GM18502 (cell line): ENCODE measurements at regions not wholly inside any gene's neighbourhood (a gene's known extent, or its start where the extent isn't known, plus 50 kb on each side); places are given as distances from the start of the nearest gene placed in this dataset.
"Not testable (repeated sequence)": the region's sequence is repeated elsewhere in the genome, so short reads cannot be mapped to it uniquely, and the experiment has no call there.

Experiments
- ATAC-seq: cut with Tn5 transposase; IDR thresholded peaks from one replicate; pipeline ENCODE4 v1.9.1; 2021; ENCODE audit warnings: mild to moderate bottlenecking; ENCODE audit not compliant: unreplicated experiment, poor library complexity

- no peak for ATAC-seq
Measured at GRCh38 chr2:13711154-13711553, 921.4 kb upstream of the LRATD1 start.

- no peak for ATAC-seq
Measured at GRCh38 chr2:13714466-13714865, 918.1 kb upstream of the LRATD1 start.

- no peak for ATAC-seq
Measured at GRCh38 chr2:13725945-13726344, 906.6 kb upstream of the LRATD1 start.

- ATAC-seq, result no peak
Measured at GRCh38 chr2:13745330-13745729, 887.2 kb upstream of the LRATD1 start.

GRCh38 chr2:13751955-13752354, 880.6 kb upstream of the LRATD1 start:
- ATAC-seq, result no peak

GRCh38 chr2:13758412-13758811, 874.1 kb upstream of the LRATD1 start:
- no peak for ATAC-seq

- ATAC-seq, result no peak
Measured at GRCh38 chr2:13768274-13768673, 864.2 kb upstream of the LRATD1 start.

GRCh38 chr2:13770279-13770678, 862.2 kb upstream of the LRATD1 start:
- no peak for ATAC-seq

- no peak for ATAC-seq
Measured at GRCh38 chr2:13779996-13780395, 852.5 kb upstream of the LRATD1 start.

- no peak for ATAC-seq
Measured at GRCh38 chr2:13791019-13791547, 841.4 kb upstream of the LRATD1 start.

- ATAC-seq, result no peak
Measured at GRCh38 chr2:13806539-13806938, 826.0 kb upstream of the LRATD1 start.

- no peak for ATAC-seq
Measured at GRCh38 chr2:13813236-13813635, 819.3 kb upstream of the LRATD1 start.

- no peak for ATAC-seq
Measured at GRCh38 chr2:13818002-13818401, 814.5 kb upstream of the LRATD1 start.

GRCh38 chr2:13819896-13820295, 812.6 kb upstream of the LRATD1 start:
- ATAC-seq, result no peak

- ATAC-seq, result no peak
Measured at GRCh38 chr2:13821255-13821880, 811.1 kb upstream of the LRATD1 start.

- ATAC-seq, result no peak
Measured at GRCh38 chr2:13822365-13822764, 810.2 kb upstream of the LRATD1 start.

GRCh38 chr2:13826314-13826853, 806.1 kb upstream of the LRATD1 start:
- no peak for ATAC-seq

GRCh38 chr2:13858626-13859025, 773.9 kb upstream of the LRATD1 start:
- ATAC-seq, result no peak

- not testable (repeated sequence) for ATAC-seq
Measured at GRCh38 chr2:13868275-13868674, 764.2 kb upstream of the LRATD1 start.

GRCh38 chr2:13876491-13877037, 756.0 kb upstream of the LRATD1 start:
- ATAC-seq, result no peak

- no peak for ATAC-seq
Measured at GRCh38 chr2:13877571-13877970, 754.9 kb upstream of the LRATD1 start.
